Fibroblast of peridontal ligament (primary cell): ENCODE measurements at regions not wholly inside any gene's neighbourhood (a gene's known extent, or its start where the extent isn't known, plus 50 kb on each side); places are given as distances from the start of the nearest gene placed in this dataset.
"Not testable (repeated sequence)": the region's sequence is repeated elsewhere in the genome, so short reads cannot be mapped to it uniquely, and the experiment has no call there.

ENCODE experiments used
- DNase-seq: peaks from one replicate; pipeline ENCODE4 v3.0.0-alpha.2; 2010; ENCODE audit errors: extremely low read depth

- DNase-seq, result not testable (repeated sequence)
These were observed 56.1 kb downstream of the ZNF22 start for GRCh38 chr10:45056806-45057205.

- no peak for DNase-seq
These were observed 57.9 kb downstream of the ZNF22 start for GRCh38 chr10:45058580-45058979.

- no peak for DNase-seq
These were observed 58.4 kb downstream of the ZNF22 start for GRCh38 chr10:45058992-45059561.

- no peak for DNase-seq
These were observed 58.9 kb downstream of the ZNF22 start for GRCh38 chr10:45059632-45060031.

- DNase-seq, result no peak
These were observed 61.3 kb downstream of the ZNF22 start for GRCh38 chr10:45061982-45062381.

GRCh38 chr10:45063591-45064231 lies 63.0 kb downstream of the ZNF22 start:
- DNase-seq, result no peak

- no peak for DNase-seq
These were observed 64.3 kb downstream of the ZNF22 start for GRCh38 chr10:45064998-45065397.

GRCh38 chr10:45071043-45071813 lies 70.5 kb downstream of the ZNF22 start:
- no peak for DNase-seq

- DNase-seq, result no peak
These were observed 74.5 kb downstream of the ZNF22 start for GRCh38 chr10:45075216-45075615.

- no peak for DNase-seq
These were observed 75.2 kb downstream of the ZNF22 start for GRCh38 chr10:45075826-45076380.

GRCh38 chr10:45076891-45077290 lies 76.2 kb downstream of the ZNF22 start:
- DNase-seq, result no peak

- DNase-seq, result no peak
These were observed 79.6 kb downstream of the ZNF22 start for GRCh38 chr10:45080331-45080730.

GRCh38 chr10:45082176-45082575 lies 81.5 kb downstream of the ZNF22 start:
- no peak for DNase-seq

- DNase-seq, result no peak
These were observed 91.2 kb downstream of the ZNF22 start for GRCh38 chr10:45091968-45092367.

- no peak for DNase-seq
These were observed 93.2 kb downstream of the ZNF22 start for GRCh38 chr10:45093945-45094344.

GRCh38 chr10:45095286-45095685 lies 94.6 kb downstream of the ZNF22 start:
- no peak for DNase-seq

- no peak for DNase-seq
These were observed 95.3 kb downstream of the ZNF22 start for GRCh38 chr10:45096001-45096400.

- no peak for DNase-seq
These were observed 99.7 kb downstream of the ZNF22 start for GRCh38 chr10:45100429-45100828.

- DNase-seq, result no peak
These were observed 104.0 kb downstream of the ZNF22 start for GRCh38 chr10:45104674-45105073.

- not testable (repeated sequence) for DNase-seq
These were observed 104.6 kb downstream of the ZNF22 start for GRCh38 chr10:45105309-45105708.

- DNase-seq, result no peak
These were observed 105.6 kb downstream of the ZNF22 start for GRCh38 chr10:45106236-45106856.

GRCh38 chr10:45111509-45111908 lies 110.8 kb downstream of the ZNF22 start:
- DNase-seq, result no peak
